VCaP (cell line): ENCODE measurements at regions not wholly inside any gene's neighbourhood (a gene's known extent, or its start where the extent isn't known, plus 50 kb on each side); places are given as distances from the start of the nearest gene placed in this dataset.
A peak's percentile ranks its signal among the peaks of the same experiment; 100 is the strongest.

ENCODE experiments used
- H3K27ac ChIP-seq: fragments of 450-650 bp; 2 replicates; pipeline ENCODE4 v1.5.1; 2017
- CTCF ChIP-seq: fragments of 450-650 bp; conservative IDR thresholded peaks from 2 replicates; pipeline ENCODE4 v1.5.1; 2017; ENCODE audit warnings: mild to moderate bottlenecking, moderate library complexity

GRCh38 chr2:211259831-211260476, 703.6 kb downstream of the CPS1 start:
- H3K27ac ChIP-seq: no peak overlapping the region
- no peak for TF ChIP-seq CTCF

GRCh38 chr2:211270257-211270656, 713.9 kb downstream of the CPS1 start:
- TF ChIP-seq CTCF: no peak
- no peak overlapping the region for H3K27ac ChIP-seq

- 0 out of 2 replicates have a peak, but pooled peaks have one; percentile 7 for TF ChIP-seq CTCF
Measured at GRCh38 chr2:211281430-211282073, 725.2 kb downstream of the CPS1 start.

GRCh38 chr2:211302676-211303075, 746.3 kb downstream of the CPS1 start:
- TF ChIP-seq CTCF: no peak

More at GRCh38 chr2:211281430-211282073, 725.2 kb downstream of the CPS1 start:
- H3K27ac ChIP-seq: no peak overlapping the region

GRCh38 chr2:211306929-211307328, 750.5 kb downstream of the CPS1 start:
- no peak for TF ChIP-seq CTCF
- no peak overlapping the region for H3K27ac ChIP-seq

More at GRCh38 chr2:211302676-211303075, 746.3 kb downstream of the CPS1 start:
- H3K27ac ChIP-seq: no peak overlapping the region
